ENCODE measurements at regions not wholly inside any gene's neighbourhood (a gene's known extent, or its start where the extent isn't known, plus 50 kb on each side); places are given as distances from the start of the nearest gene placed in this dataset.
"Not testable (repeated sequence)": the region's sequence is repeated elsewhere in the genome, so short reads cannot be mapped to it uniquely, and the experiment has no call there.

DNA sequence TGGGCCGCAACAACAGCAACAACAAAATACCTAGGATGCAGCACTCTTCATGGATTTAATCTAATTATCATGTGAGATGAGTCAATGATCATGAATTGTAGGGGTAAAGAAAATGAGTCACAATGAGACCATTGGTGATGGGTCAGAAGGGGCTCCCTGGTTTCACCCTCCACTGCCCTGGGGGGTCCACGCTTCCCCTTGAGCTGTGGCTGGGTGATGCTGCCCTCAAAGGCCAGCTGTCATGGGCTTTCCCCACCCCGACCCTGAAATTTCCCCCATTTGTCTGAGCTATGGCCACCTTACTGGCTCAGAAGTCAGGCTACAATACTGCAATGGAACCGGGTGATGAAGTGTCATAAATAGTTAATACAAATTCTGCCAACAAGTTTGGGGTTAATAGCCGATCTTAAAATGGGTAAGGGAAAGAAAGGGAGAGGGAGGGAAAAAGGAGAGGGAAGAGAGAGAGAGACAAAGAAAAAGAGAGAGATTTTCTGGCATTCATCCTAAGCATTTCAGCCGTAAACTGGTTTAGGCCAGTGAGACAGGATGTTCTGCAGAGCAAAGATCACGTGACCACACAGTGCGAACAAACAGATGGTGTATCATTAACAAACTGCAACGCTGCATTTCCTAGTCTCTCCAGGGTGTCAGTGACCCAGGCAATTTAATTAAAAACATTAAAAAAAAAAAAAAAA lies 143.4 kb upstream of the ERRFI1 start:
- peak; percentile 55 for DNase-seq (ENCODE audit: low read depth, low spot score)

DNA sequence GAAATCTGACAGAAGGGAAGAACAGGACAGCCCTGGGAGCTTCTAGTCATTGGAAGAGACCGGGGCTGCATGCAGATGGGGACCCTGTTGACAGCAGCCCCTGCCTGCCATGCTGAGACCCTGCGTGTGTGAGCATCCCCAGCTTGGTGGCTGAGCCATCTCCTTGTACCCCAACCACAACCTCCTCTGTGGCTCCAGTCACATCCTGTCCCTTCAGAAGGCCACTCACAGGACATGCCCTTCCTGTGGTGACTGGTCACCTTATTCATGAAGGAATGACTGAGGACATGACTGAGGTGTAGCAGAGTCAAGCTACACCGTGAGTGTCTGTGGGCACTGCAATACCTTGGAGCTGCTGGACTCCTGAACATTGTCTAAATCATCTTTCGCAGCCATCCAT lies 141.8 kb upstream of the ERRFI1 start:
- no peak for DNase-seq (ENCODE audit: low read depth, low spot score)

- DNase-seq (ENCODE audit: low read depth, low spot score) = no peak
Observed at GRCh38 chr1:8166406-8166805, 140.3 kb upstream of the ERRFI1 start.

DNA sequence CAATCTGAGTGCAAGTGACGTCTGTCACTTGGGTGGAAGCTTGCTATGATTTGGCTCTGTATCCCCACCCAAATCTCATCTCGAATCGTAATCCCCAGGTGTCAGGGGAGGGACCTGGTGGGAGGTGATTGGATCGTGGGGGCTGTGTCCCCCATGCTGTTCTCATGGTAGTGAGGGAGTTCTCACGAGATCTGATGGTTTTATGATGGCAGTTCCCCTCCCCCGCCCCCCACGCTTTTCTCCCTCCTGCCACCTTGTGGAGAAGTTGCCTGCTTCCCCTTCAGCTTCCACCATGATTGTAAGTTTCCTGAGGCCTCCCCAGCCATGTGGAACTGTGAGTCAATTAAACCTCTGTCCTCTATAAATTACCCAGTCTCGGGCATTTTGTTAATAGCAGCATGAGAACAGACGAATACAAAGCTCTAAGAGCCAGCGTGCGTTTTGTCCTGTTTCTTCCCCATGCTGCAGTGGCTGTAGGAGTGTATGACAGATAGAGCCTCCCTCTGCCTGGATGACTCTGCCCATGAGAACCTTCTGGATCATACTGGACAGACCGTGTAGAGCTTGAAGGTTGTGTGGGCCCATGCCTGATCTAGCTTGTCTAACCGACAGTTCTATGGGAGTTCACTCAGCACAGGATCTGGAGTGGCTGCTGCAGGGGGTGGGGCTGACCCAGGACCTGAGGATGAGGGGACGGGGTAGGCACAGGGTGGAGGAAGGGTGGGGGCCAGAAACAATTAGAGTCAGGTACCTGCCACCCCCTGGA lies 139.7 kb upstream of the ERRFI1 start:
- DNase-seq (ENCODE audit: low read depth, low spot score) = no peak

DNA sequence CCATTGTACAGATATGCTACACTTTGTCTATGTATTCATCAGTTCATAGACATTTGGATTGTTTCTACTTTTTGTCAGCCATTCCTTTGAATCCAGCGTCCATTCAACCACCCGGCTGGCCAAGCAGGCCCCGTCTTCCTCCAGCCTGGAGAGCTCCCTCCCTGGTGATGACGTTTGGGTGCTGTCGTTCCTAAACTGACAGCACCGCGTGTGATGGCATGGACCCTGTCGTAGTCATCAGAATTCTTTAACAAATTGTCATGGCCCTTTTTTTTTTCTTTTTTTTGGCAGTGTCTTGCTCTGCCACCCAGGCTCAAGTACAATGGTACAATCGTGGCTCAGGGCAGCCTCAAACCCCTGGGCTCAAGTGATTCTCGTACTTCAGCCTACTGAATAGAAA lies 138.6 kb upstream of the ERRFI1 start:
- no peak for DNase-seq (ENCODE audit: low read depth, low spot score)

GRCh38 chr1:8163039-8163438 lies 136.9 kb upstream of the ERRFI1 start:
- no peak for DNase-seq (ENCODE audit: low read depth, low spot score)

DNA sequence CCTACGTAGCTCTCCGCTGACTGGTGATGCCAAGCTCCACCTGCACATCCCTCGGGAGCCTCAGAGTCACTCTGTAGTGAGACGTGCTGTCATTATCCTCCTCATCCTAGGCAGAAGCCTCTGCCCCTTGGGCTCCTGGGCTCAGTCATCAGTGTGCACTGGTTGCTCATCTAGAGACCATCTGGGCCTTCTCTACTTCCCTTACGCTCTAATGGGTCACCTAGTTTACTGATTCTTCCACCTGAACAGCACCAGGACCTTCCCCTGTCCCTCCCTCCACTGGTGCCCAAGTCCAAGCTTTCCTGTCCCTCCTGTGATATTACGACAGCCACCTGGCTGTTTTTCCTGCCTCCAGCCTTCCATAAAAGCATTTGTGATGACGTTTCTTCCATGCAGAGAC lies 136.1 kb upstream of the ERRFI1 start:
- DNase-seq (ENCODE audit: low read depth, low spot score) = no peak

DNA sequence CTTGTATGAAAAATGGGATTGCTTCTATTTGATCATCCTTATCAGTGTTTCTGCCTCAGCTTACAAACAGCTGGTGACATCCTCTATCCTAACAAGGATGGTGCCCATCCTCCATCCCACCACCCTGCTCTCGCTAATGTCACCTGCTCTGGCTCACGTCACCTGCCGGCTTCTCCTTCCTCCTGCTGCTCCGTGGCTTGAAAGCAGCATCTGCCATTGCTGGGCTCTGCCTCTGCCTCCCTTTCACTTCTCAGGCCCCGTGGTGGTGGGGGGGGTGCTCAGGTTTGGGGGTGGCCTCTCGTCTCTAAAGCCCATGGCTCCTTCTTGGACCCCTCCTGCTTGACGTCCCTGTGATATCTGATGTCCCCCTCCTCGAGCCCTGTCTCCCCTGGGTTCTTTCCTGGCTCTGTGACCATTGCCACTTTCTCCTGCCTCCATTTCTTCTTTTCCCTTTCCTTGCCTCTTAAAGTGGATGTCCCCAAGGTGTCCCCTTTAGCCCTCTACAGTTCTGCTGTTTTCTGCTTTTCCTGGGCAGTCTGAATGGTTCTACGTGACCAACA lies 135.5 kb upstream of the ERRFI1 start:
- DNase-seq (ENCODE audit: low read depth, low spot score) = no peak

DNA sequence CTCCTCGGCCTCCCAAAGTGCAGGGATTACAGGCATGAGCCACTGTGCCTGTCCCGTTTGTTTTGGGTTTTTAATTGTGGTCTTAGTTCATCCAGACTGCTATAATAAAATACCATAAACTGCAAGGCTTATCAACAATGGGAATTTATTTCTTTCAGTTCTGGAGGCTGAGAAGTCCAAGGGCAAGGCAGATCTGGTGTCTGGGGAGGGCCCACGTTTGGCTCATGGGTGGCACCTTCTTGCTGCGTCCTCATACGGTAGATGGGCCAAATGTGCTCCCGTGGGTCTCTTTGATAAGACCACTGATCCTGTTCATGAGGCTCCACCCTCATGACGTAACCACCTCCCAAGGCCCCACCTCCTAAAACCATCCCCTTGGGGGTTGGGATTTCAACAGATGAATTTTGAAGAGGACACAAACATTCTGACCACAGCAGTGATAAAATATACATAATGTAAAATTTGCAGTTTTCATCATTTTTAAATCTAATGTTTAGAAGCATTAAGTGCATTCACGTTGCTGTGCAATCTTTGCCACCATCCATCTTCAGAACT lies 133.4 kb upstream of the ERRFI1 start:
- DNase-seq (ENCODE audit: low read depth, low spot score) = no peak

GRCh38 chr1:8158995-8159394 lies 132.9 kb upstream of the ERRFI1 start:
- no peak for DNase-seq (ENCODE audit: low read depth, low spot score)

DNA sequence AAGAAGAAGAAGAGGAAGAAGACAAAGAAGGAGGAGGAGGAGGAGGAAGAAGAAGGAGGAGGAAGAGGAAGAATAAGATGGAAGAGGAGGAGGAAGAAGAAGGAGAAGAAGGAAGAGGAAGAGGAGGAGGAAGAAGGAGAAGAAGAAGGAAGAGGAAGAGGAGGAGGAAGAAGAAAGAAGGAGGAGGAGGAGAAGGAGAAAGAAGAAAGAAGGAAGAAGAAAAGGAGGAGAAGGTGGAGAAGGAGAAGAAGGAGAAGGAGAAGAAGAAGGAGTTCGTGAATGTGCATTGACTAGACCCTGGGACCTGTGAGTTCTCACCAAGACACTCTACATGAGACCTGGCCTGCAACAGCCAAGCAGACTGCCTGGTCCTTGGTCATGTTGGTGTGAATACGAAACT lies 131.7 kb upstream of the ERRFI1 start:
- no peak for DNase-seq (ENCODE audit: low read depth, low spot score)

DNA sequence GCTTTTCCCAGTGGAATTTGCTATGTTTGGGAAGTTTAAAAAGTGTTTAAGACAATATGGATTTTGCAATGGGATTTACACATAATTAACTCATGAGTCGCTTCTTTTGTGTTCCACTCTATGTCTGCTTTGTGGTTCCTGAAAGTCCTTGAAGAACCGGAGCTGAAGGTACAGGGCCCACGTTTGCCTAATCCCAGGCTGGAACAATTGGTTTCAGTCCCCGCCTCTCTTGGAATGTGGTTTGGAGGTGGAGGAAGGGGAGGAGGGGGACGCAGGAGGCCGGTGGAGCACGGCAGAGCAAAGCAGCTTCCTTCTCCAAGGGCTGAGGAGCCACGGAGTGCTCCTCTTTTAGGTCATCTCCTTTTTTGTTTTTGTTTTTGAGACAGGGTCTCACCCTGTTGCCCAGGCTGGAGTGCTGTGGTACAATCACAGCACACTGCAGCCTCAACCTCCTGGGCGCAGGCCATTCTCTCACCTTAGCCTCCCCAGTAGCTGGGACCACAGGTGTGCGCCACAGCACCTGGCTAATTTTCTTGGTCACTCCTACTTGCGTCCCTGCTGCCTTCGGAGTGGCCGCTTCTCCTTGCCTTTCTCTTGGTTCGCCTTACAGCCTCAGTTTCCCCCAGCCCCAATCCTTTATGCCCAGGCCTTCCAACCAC lies 129.5 kb upstream of the ERRFI1 start:
- no peak for DNase-seq (ENCODE audit: low read depth, low spot score)

DNA sequence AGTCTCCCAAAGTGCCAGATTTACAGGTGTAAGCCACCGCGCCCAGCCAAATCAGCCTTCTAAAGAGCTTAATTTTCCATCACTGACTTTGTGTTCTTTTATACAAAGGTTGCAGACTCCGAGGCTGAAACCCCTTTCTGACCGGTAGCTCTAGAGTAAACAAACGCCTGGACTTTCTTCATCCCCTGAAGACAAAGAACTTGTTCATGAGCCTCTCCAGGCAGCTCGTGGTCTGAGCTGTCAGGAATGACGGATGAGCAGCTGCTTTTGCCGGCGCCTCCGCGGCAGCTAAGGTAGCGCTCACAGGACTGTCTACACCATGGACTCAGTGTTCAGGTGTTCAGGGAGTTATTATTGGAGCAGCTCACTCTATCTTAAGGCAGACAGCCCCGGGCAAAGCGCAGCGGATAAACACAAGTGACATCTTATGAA lies 128.5 kb upstream of the ERRFI1 start:
- DNase-seq (ENCODE audit: low read depth, low spot score) = no peak

DNA sequence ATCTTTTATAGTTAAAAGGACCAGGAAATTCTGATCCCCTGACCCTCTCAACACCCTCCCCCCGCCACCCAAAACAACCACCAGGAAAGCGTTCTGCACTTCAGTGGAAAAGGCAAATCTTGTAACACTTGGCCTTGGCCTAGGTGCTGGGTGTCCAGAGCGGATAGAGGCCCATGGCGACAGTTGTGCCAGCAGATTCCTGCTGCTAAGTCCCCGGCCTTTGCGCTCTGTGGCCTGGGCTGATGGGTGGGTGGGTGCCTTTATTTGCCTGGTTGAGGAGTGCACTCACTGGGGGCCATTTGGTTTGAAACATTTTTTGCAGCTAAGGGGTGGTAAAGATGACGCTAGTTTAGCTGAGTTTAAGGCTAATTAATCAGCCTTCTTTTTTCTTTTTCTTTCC lies 127.9 kb upstream of the ERRFI1 start:
- DNase-seq (ENCODE audit: low read depth, low spot score) = no peak

DNA sequence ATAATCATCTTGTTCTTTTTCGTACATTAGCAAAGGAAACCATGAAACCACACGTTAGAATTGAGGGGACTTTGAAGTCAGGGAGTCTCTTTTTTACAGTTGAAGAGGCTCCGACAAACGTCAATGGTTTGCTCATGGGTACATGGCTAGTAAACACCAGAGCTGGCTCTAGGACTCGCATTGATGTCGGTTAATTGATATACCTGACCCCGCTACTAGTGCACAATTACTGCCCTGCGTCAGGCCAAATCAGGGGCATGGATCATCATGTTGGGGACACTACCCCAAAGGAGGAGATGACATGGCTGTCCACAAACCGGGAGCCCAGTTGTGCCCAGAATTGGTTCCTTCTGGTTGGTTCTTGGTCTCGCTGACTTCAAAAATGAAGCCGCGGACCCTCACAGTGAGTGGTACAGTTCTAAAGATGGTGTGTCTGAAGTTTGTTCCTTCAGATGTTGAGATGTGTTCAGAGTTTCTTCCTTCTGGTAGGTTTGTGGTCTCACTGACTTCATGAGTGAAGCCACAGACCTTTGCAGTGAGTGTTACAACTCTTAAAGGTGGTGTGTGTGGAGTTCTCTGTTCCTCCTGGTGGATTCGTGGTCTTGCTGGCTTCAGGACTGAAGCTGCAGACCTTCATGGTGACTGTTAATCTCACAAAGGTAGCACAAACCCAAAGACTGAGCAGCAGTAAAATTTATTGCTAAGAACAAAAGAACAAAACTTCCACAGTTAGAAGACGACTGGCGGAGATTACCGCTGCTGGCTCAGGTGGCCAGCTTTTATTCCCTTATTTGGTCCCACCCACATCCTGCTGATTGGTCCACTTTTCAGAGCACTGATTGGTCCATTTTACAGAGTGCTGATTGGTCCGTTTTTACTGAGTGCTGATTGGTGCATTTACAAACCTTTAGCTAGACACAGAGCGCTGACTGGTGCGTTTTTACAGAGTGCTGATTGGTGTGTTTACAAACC lies 126.9 kb upstream of the ERRFI1 start:
- DNase-seq (ENCODE audit: low read depth, low spot score) = no peak

- no peak for DNase-seq (ENCODE audit: low read depth, low spot score)
Observed at GRCh38 chr1:8151647-8152046, 125.5 kb upstream of the ERRFI1 start.

- DNase-seq (ENCODE audit: low read depth, low spot score) = not testable (repeated sequence)
Observed at GRCh38 chr1:8149756-8150155, 123.6 kb upstream of the ERRFI1 start.

GRCh38 chr1:8147956-8148355 lies 121.8 kb upstream of the ERRFI1 start:
- DNase-seq (ENCODE audit: low read depth, low spot score) = no peak

- no peak for DNase-seq (ENCODE audit: low read depth, low spot score)
Observed at GRCh38 chr1:8146257-8146855, 120.2 kb upstream of the ERRFI1 start.

- DNase-seq (ENCODE audit: low read depth, low spot score) = no peak
Observed at GRCh38 chr1:8145545-8146202, 119.6 kb upstream of the ERRFI1 start.

Data from smooth muscle cell of the brain vasculature (primary cell).